Psoas muscle (tissue), 7 donors: ENCODE measurements at regions not wholly inside any gene's neighbourhood (a gene's known extent, or its start where the extent isn't known, plus 50 kb on each side); places are given as distances from the start of the nearest gene placed in this dataset.

Experiments used
- ATAC-seq, 4 donors: fragments of 200-7000 bp; cut with Tn5 transposase; one replicate each; pipeline ENCODE4 v1.9.1; 2020; ENCODE audit warnings: moderate library complexity in 3 of 4, mild to moderate bottlenecking in 2 of 4
- DNase-seq, 2 donors: peaks; one replicate each; pipeline ENCODE4 v3.0.0-alpha.2; 2020
- H3K27ac ChIP-seq: fragments of 200-600 bp; one replicate; pipeline ENCODE4 v1.8.0; 2022
- H3K27me3 ChIP-seq, 3 donors: fragments of 200-600 bp in 1 of 3; one replicate each; pipeline versions ENCODE4 v1.6.1 to v1.8.0; 2013 to 2022; ENCODE audit warnings: low read length in 2 of 3, mild to moderate bottlenecking in 2 of 3, moderate library complexity in 1 of 3; ENCODE audit not compliant: insufficient read depth in 3 of 3
- H3K36me3 ChIP-seq, 2 donors: fragments of 200-600 bp in 1 of 2; one replicate each; pipeline versions ENCODE4 v1.6.1 to v1.8.0; 2013 to 2022; ENCODE audit warnings: low read depth in 1 of 2, mild to moderate bottlenecking in 1 of 2, moderate library complexity in 1 of 2; ENCODE audit not compliant: insufficient read depth in 1 of 2
- H3K4me1 ChIP-seq: fragments of 200-600 bp; one replicate; pipeline ENCODE4 v1.8.0; 2022
- H3K4me3 ChIP-seq: fragments of 200-600 bp; one replicate; pipeline ENCODE4 v1.8.0; 2022; ENCODE audit warnings: mild to moderate bottlenecking
- H3K9me3 ChIP-seq: fragments of 200-600 bp; one replicate; pipeline ENCODE4 v1.8.0; 2022
- WGBS, 3 donors: extraction: QIAGEN DNeasy Blood & Tissue Kit; methylation state at CpG; one replicate each; pipeline versions ENCODE4 v1.1.6 to v1.1.7; 2013; 5-methylcytosine and 5-hydroxymethylcytosine counted together
- intact Hi-C, 2 donors: fragments of 100-400 bp; cut with DNase I; formaldehyde crosslinking; loops; one replicate each; pipeline versions ENCODE4 v1.11.0 to v1.14.2; 2022
- TF ChIP-seq, protein P1 (sequence below): fragments of 200-600 bp; IDR thresholded peaks from one replicate; pipeline ENCODE4 v1.8.0; 2022; ENCODE audit warnings: antibody characterized with exemption
- donor health status: healthy with polysubstance abuse.
- donor health status: DM: no; HTN: no; CAD: no; lungs with moderate emphysema.
- donor health status: Bipolar disorder and iron deficiency.
- donor health status: healthy.
- donor health status: DM: yes; HTN: yes; CAD: no.
- donor health status: DM: no; HTN: no; CAD: no.
- donor health status: DM: yes; HTN: yes; CAD: no.

DNA sequence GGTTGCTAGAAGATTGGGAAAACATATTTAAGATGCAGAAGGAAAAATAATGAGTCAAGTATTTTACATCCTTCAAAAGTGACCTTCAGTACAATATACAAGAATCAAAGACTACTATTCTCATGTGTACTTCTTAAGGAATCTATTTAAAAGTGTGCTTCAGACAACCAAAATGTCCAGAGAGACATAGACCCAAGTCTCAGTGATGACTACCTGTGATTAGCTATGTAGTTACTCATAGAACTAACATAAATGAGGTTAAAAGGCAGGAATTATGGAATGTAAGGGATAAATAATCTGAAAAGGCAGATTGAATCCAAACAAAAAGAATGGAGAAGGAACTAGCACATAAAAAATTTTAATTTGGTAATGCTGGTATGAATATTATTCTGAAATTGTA is 634.7 kb upstream of the FAM241A start:
- DNase-seq = no peak
- Histone ChIP-seq H3K9me3 (no peaks in the 10 kb centered on the region), H3K27ac (no peak overlapping the region), H3K4me1 (no peaks in the 10 kb centered on the region), H3K36me3 (no peaks in the 10 kb centered on the region), H3K4me3 (no peak overlapping the region), H3K27me3 (no peaks in the 10 kb centered on the region)
- ATAC-seq = no peak
- intact Hi-C loops = no loop called here
- TF ChIP-seq, protein P1, sequence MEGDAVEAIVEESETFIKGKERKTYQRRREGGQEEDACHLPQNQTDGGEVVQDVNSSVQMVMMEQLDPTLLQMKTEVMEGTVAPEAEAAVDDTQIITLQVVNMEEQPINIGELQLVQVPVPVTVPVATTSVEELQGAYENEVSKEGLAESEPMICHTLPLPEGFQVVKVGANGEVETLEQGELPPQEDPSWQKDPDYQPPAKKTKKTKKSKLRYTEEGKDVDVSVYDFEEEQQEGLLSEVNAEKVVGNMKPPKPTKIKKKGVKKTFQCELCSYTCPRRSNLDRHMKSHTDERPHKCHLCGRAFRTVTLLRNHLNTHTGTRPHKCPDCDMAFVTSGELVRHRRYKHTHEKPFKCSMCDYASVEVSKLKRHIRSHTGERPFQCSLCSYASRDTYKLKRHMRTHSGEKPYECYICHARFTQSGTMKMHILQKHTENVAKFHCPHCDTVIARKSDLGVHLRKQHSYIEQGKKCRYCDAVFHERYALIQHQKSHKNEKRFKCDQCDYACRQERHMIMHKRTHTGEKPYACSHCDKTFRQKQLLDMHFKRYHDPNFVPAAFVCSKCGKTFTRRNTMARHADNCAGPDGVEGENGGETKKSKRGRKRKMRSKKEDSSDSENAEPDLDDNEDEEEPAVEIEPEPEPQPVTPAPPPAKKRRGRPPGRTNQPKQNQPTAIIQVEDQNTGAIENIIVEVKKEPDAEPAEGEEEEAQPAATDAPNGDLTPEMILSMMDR = no peak

DNA sequence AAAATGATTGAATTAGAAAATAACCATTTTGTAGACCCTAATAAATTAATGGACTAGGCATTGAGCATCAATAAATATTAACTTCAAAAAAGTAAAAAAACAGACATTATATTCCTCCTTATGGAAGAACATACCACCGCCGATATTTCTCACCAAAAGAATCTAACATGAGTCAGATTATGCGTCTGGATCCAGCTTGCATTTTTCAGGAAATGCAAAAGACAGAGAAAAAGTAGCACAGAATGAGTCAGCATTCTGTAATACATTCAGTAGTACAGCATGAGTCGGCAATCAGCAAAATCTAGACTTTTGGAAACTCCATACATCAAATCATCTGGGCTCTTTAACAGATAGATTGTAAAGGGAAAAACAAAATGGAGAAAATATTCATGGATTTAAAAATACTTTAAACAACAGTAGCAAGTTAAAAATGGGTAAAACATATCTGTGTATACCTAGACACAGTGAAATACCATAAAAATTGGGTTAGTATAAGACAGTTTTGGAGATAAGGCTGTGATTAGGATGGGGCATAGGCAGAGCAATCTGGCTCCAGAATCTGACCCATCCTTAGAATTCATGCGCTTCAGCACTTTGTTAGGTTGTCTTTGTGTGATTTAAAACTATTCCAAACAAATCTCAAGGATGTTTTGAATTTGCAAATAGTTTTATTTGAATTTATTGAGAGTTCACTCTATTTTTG is 633.0 kb upstream of the FAM241A start:
- H3K4me3 ChIP-seq = no peak overlapping the region
- 85 to 91% (median 90%) methylated on average over 5 of the region's 5 CpGs for WGBS, 3 donors
- no peak overlapping the region for H3K27ac ChIP-seq
- H3K36me3 ChIP-seq = no peaks in the 10 kb centered on the region
- no peaks in the 10 kb centered on the region for H3K4me1 ChIP-seq
- no peaks in the 10 kb centered on the region for H3K9me3 ChIP-seq
- intact Hi-C loops = no loop called here
- ATAC-seq (no peak), DNase-seq (no peak)
- TF ChIP-seq, protein P1 = no peak
- H3K27me3 ChIP-seq = no peaks in the 10 kb centered on the region

DNA sequence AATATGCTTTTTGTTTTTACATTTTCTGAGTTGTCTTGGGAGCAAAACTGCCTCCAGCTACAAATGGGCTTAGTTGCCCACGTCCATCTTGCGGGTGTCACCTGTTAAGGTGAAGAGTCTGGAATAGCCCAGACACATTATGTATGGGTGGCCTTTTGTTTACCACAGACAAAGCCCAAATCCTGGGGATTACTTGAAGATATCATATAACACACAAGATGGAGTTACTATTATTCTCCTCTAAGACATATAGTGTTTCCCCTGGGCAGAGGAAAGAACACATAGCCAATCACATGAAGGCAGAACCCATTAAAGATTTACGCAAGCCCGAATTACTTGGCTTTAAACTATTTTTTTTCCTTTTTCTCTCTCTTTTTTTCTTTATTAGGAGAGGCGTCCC is 625.6 kb upstream of the FAM241A start:
- no peak overlapping the region for H3K4me3 ChIP-seq
- intact Hi-C loops = no loop called here
- 56 to 61% (median 61%) methylated on average over 5 of the region's 5 CpGs for WGBS, 3 donors

DNA sequence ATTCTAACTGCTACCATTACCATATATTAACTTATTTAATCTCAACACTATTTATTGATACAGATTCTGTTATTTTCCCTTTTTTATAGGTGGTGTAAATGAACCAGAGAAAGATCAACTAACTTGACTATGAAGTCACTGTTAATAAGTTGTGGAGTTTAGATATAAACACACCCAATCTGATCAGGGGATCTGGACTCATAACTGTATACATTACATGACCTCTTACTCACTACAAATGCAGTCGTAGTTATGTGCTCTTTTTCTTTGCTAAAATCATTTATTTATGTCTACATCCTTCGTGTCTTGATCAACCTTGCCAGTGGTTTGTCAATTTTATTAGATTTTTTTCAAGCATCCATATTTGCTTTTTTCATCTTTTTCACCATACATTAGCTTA is 614.8 kb upstream of the FAM241A start:
- no peaks in the 10 kb centered on the region for H3K9me3 ChIP-seq
- DNase-seq (no peak), ATAC-seq (no peak)
- no peaks in the 10 kb centered on the region for H3K4me1 ChIP-seq
- no peaks in the 10 kb centered on the region for H3K27me3 ChIP-seq
- intact Hi-C loops = no loop called here
- H3K36me3 ChIP-seq = no peaks in the 10 kb centered on the region
- WGBS, 3 donors = 70 to 78% (median 71%) methylated on average over 2 of the region's 2 CpGs
- no peak overlapping the region for H3K27ac ChIP-seq
- TF ChIP-seq, protein P1 = no peak
- no peak overlapping the region for H3K4me3 ChIP-seq

More for the DNA sequence above, 625.6 kb upstream of the FAM241A start:
- H3K27ac ChIP-seq = no peak overlapping the region
- no peaks in the 10 kb centered on the region for H3K27me3 ChIP-seq
- H3K9me3 ChIP-seq = no peaks in the 10 kb centered on the region
- TF ChIP-seq, protein P1 = no peak
- ATAC-seq = no peak
- H3K4me1 ChIP-seq = no peaks in the 10 kb centered on the region
- H3K36me3 ChIP-seq = no peaks in the 10 kb centered on the region
- DNase-seq = no peak

DNA sequence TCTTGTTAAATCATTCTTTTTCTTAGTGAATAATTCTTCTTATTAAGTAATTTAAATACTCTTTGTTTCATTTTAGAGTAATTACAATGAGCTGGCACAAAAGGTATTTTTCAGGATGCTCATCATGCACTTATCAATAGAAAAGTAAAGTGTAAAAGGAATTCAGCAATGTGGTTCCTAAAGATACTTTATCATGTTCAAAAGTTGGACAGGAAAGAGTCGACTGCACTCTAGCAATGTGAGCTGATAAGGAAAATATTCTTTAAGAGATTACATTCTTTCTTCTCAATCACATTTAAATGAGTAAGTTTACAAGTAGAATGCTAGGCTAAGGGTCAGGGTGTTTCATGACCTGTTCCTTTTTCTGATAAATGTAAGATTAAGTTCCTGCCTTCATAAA is 609.5 kb upstream of the FAM241A start:
- TF ChIP-seq, protein P1 = no peak
- Histone ChIP-seq H3K4me3 (no peak overlapping the region), H3K27me3 (no peaks in the 10 kb centered on the region), H3K9me3 (no peaks in the 10 kb centered on the region), H3K27ac (no peak overlapping the region), H3K4me1 (no peaks in the 10 kb centered on the region), H3K36me3 (no peaks in the 10 kb centered on the region)
- ATAC-seq (no peak), DNase-seq (no peak)
- 60 to 75% (median 75%) methylated on average over 1 of the region's 1 CpG for WGBS, 3 donors
- intact Hi-C loops = no loop called here
